HepG2 (cell line): ENCODE measurements at regions not wholly inside any gene's neighbourhood (a gene's known extent, or its start where the extent isn't known, plus 50 kb on each side); places are given as distances from the start of the nearest gene placed in this dataset.

ENCODE experiments used
- ARID2 ChIP-seq: sonication (generic); formaldehyde crosslinking; IDR thresholded peaks from 2 replicates; pipeline ENCODE4 v1.8.1; 2022; ENCODE audit warnings: mild to moderate bottlenecking, missing genetic modification reagents, borderline replicate concordance
- BRCA1 ChIP-seq: sonication (generic); formaldehyde crosslinking; IDR thresholded peaks from 2 replicates; pipeline ENCODE4 v1.4.0; 2020; ENCODE audit warnings: missing genetic modification reagents
- CREM ChIP-seq, 2 experiments: sonication (generic) in 1 of 2; formaldehyde crosslinking in 1 of 2; IDR thresholded peaks; 2 replicates each; pipeline versions ENCODE4 v1.4.0 to v1.6.1; 2016 to 2020; ENCODE audit warnings: antibody characterized with exemption in 1 of 2, mild to moderate bottlenecking in 1 of 2, missing genetic modification reagents in 1 of 2
- FOXP1 ChIP-seq, 2 experiments: fragments of 450-650 bp in 1 of 2; IDR thresholded peaks; 2 replicates each; pipeline ENCODE4 v1.6.1; 2017 to 2018; ENCODE audit warnings: antibody characterized with exemption in 1 of 2
- MLLT10 ChIP-seq: sonication (generic); formaldehyde crosslinking; IDR thresholded peaks from 2 replicates; pipeline ENCODE4 v1.4.0; 2020; ENCODE audit warnings: missing genetic modification reagents
- RCOR2 ChIP-seq: IDR thresholded peaks from 2 replicates; pipeline ENCODE4 v1.6.1; 2016; ENCODE audit warnings: missing biosample characterization, missing genetic modification reagents
- SAP130 ChIP-seq: IDR thresholded peaks from 2 replicates; pipeline ENCODE4 v1.6.1; 2016; ENCODE audit warnings: low read depth
- SIN3B ChIP-seq: fragments of 150-350 bp; IDR thresholded peaks from 2 replicates; pipeline ENCODE4 v1.6.1; 2014; ENCODE audit warnings: low read length
- SIX1 ChIP-seq: sonication (generic); formaldehyde crosslinking; IDR thresholded peaks from 2 replicates; pipeline ENCODE4 v1.4.0; 2020; ENCODE audit warnings: missing genetic modification reagents, borderline replicate concordance
- SOX5 ChIP-seq: IDR thresholded peaks from 2 replicates; pipeline ENCODE4 v1.6.1; 2016; ENCODE audit warnings: borderline replicate concordance
- ZNF12 ChIP-seq: sonication (generic); formaldehyde crosslinking; IDR thresholded peaks from 2 replicates; pipeline ENCODE4 v1.5.0; 2020; ENCODE audit warnings: missing genetic modification reagents
- ZNF24 ChIP-seq: fragments of 450-650 bp; IDR thresholded peaks from 2 replicates; pipeline ENCODE4 v1.6.1; 2017; ENCODE audit warnings: antibody characterized with exemption, mild to moderate bottlenecking
- ZNF33A ChIP-seq: sonication (generic); formaldehyde crosslinking; IDR thresholded peaks from 2 replicates; pipeline ENCODE4 v1.5.1; 2020; ENCODE audit warnings: missing genetic modification reagents, mild to moderate bottlenecking, moderate library complexity, borderline replicate concordance
- ZNF660 ChIP-seq: sonication (generic); formaldehyde crosslinking; IDR thresholded peaks from 2 replicates; pipeline ENCODE4 v1.5.1; 2020; ENCODE audit warnings: mild to moderate bottlenecking, low read depth, missing genetic modification reagents, borderline replicate concordance
- ZNF83 ChIP-seq: sonication (generic); formaldehyde crosslinking; IDR thresholded peaks from 2 replicates; pipeline ENCODE4 v1.4.0; 2020; ENCODE audit warnings: missing genetic modification reagents, mild to moderate bottlenecking, borderline replicate concordance
- TF ChIP-seq, protein P1 (sequence below): sonication (generic); formaldehyde crosslinking; IDR thresholded peaks from 2 replicates; pipeline ENCODE4 v1.4.0; 2020; ENCODE audit warnings: mild to moderate bottlenecking, missing genetic modification reagents, borderline replicate concordance
- TF ChIP-seq, protein P2 (sequence below): sonication (generic); formaldehyde crosslinking; conservative IDR thresholded peaks from 2 replicates; pipeline ENCODE4 v1.8.0; 2022; ENCODE audit warnings: mild to moderate bottlenecking, moderate library complexity, missing genetic modification reagents
- TF ChIP-seq, protein P3 (sequence below), 2 experiments: fragments of 450-650 bp in 1 of 2; sonication (generic) in 1 of 2; formaldehyde crosslinking; IDR thresholded peaks; 2 replicates each; pipeline versions ENCODE4 v1.5.0 to v1.8.0; 2020 to 2022; ENCODE audit warnings: mild to moderate bottlenecking in 1 of 2, missing genetic modification reagents in 1 of 2
- TF ChIP-seq, protein P4 (sequence below): sonication (generic); formaldehyde crosslinking; IDR thresholded peaks from 2 replicates; pipeline ENCODE4 v1.8.0; 2022; ENCODE audit warnings: mild to moderate bottlenecking, missing genetic modification reagents, moderate library complexity
- TF ChIP-seq, protein P5 (sequence below): IDR thresholded peaks from 2 replicates; pipeline ENCODE4 v1.6.1; 2016; ENCODE audit warnings: missing biosample characterization, missing genetic modification reagents, low read depth

DNA sequence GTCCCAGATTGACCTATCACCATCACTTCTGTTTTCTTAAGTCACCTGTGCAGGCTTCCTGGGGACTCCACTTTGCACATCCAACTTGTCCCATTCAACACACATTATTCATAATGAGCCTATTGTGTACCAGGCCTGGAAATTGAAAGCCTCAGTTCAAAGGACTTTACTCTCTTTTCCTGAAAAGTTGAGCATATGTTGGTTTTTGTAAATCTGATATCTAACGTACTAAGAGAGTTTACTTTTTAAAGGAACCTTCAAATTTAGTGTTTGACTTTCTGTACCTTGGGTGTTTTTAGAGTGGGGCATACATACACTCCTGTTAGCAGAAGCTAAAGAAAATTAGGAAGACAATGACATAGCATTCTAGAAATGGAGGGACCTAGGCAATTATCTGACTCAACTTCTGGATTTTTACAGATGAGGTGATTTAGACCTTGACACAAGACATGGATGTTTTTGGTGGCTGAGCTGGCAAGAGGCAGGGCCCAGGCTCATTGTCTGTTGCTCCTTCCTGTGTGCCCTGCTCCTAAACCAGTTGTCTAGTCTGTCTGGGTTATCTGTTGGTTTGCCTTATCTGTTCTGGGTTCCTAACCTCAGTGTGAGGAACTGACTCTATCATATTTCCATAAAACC lies 336.5 kb downstream of the RPS6KC1 start (continued):
- TF ChIP-seq, protein P1, sequence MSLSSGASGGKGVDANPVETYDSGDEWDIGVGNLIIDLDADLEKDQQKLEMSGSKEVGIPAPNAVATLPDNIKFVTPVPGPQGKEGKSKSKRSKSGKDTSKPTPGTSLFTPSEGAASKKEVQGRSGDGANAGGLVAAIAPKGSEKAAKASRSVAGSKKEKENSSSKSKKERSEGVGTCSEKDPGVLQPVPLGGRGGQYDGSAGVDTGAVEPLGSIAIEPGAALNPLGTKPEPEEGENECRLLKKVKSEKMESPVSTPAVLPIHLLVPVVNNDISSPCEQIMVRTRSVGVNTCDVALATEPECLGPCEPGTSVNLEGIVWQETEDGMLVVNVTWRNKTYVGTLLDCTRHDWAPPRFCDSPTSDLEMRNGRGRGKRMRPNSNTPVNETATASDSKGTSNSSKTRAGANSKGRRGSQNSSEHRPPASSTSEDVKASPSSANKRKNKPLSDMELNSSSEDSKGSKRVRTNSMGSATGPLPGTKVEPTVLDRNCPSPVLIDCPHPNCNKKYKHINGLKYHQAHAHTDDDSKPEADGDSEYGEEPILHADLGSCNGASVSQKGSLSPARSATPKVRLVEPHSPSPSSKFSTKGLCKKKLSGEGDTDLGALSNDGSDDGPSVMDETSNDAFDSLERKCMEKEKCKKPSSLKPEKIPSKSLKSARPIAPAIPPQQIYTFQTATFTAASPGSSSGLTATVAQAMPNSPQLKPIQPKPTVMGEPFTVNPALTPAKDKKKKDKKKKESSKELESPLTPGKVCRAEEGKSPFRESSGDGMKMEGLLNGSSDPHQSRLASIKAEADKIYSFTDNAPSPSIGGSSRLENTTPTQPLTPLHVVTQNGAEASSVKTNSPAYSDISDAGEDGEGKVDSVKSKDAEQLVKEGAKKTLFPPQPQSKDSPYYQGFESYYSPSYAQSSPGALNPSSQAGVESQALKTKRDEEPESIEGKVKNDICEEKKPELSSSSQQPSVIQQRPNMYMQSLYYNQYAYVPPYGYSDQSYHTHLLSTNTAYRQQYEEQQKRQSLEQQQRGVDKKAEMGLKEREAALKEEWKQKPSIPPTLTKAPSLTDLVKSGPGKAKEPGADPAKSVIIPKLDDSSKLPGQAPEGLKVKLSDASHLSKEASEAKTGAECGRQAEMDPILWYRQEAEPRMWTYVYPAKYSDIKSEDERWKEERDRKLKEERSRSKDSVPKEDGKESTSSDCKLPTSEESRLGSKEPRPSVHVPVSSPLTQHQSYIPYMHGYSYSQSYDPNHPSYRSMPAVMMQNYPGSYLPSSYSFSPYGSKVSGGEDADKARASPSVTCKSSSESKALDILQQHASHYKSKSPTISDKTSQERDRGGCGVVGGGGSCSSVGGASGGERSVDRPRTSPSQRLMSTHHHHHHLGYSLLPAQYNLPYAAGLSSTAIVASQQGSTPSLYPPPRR = peak; percentile 35; the same call in 1 of the 2 replicates
- peak; percentile 39; the same call in 1 of the 2 replicates for TF ChIP-seq CREM (IDR thresholded peaks at IDR 0.05)
- no peak for TF ChIP-seq CREM (CRISPR knock-in tag; IDR thresholded peaks at IDR 0.05)
- TF ChIP-seq ZNF83 (CRISPR knock-in tag) = no peak
- 0 out of 2 replicates have a peak, but pooled peaks have one; percentile 11 for TF ChIP-seq SAP130 (CRISPR knock-in tag)
- TF ChIP-seq, protein P2, sequence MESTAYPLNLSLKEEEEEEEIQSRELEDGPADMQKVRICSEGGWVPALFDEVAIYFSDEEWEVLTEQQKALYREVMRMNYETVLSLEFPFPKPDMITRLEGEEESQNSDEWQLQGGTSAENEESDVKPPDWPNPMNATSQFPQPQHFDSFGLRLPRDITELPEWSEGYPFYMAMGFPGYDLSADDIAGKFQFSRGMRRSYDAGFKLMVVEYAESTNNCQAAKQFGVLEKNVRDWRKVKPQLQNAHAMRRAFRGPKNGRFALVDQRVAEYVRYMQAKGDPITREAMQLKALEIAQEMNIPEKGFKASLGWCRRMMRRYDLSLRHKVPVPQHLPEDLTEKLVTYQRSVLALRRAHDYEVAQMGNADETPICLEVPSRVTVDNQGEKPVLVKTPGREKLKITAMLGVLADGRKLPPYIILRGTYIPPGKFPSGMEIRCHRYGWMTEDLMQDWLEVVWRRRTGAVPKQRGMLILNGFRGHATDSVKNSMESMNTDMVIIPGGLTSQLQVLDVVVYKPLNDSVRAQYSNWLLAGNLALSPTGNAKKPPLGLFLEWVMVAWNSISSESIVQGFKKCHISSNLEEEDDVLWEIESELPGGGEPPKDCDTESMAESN (CRISPR knock-in tag) = 0 out of 2 replicates have a peak, but pooled peaks have one; percentile 39
- no peak for TF ChIP-seq ZNF660 (CRISPR knock-in tag)
- TF ChIP-seq ZNF33A (CRISPR knock-in tag) = no peak
- TF ChIP-seq SOX5 = peak; percentile 72; the same call in 1 of the 2 replicates
- TF ChIP-seq RCOR2 (CRISPR knock-in tag) = peak; percentile 60; the same call in 1 of the 2 replicates
- no peak for TF ChIP-seq SIN3B
- TF ChIP-seq MLLT10 (CRISPR knock-in tag) = no peak
- no peak for TF ChIP-seq BRCA1 (CRISPR knock-in tag)
- TF ChIP-seq SIX1 (CRISPR knock-in tag) = peak; percentile 86; the same call in 1 of the 2 replicates
- TF ChIP-seq ARID2 (CRISPR knock-in tag) = no peak
- TF ChIP-seq, protein P3, sequence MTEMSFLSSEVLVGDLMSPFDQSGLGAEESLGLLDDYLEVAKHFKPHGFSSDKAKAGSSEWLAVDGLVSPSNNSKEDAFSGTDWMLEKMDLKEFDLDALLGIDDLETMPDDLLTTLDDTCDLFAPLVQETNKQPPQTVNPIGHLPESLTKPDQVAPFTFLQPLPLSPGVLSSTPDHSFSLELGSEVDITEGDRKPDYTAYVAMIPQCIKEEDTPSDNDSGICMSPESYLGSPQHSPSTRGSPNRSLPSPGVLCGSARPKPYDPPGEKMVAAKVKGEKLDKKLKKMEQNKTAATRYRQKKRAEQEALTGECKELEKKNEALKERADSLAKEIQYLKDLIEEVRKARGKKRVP (CRISPR knock-in tag; IDR thresholded peaks at IDR 0.05) = no peak
- TF ChIP-seq ZNF24 = no peak
- 0 out of 2 replicates have a peak, but pooled peaks have one; percentile 20 for TF ChIP-seq ZNF12 (CRISPR knock-in tag)
- TF ChIP-seq, protein P4, sequence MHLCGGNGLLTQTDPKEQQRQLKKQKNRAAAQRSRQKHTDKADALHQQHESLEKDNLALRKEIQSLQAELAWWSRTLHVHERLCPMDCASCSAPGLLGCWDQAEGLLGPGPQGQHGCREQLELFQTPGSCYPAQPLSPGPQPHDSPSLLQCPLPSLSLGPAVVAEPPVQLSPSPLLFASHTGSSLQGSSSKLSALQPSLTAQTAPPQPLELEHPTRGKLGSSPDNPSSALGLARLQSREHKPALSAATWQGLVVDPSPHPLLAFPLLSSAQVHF (CRISPR knock-in tag) = no peak
- TF ChIP-seq, protein P5, sequence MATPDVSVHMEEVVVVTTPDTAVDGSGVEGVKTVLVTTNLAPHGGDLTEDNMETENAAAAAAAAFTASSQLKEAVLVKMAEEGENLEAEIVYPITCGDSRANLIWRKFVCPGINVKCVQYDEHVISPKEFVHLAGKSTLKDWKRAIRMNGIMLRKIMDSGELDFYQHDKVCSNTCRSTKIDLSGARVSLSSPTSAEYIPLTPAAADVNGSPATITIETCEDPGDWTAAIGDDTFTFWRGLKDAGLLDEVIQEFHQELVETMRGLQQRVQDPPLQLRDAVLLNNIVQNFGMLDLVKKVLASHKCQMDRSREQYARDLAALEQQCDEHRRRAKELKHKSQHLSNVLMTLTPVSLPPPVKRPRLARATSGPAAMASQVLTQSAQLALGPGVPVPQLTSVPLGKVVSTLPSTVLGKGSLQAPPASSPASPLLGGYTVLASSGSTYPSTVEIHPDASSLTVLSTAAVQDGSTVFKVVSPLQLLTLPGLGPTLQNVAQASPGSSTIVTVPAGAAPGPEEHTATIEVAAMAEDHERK (CRISPR knock-in tag) = no peak
- no peak for TF ChIP-seq FOXP1 (IDR thresholded peaks at IDR 0.05)
- peak; percentile 27; the same call in 1 of the 2 replicates for TF ChIP-seq FOXP1 (CRISPR knock-in tag; IDR thresholded peaks at IDR 0.05)
